ENCODE measurements at regions not wholly inside any gene's neighbourhood (a gene's known extent, or its start where the extent isn't known, plus 50 kb on each side); places are given as distances from the start of the nearest gene placed in this dataset.
A peak's percentile ranks its signal among the peaks of the same experiment; 100 is the strongest.

GRCh38 chr9:106620866-106621265 lies 242.1 kb upstream of the ZNF462 start:
- no peak for DNase-seq (ENCODE audit: low read depth)
- no peak overlapping the region for H3K4me3 ChIP-seq (ENCODE audit: low read length)
- TF ChIP-seq CTCF (IDR thresholded peaks at IDR 0.05; ENCODE audit: insufficient read depth, low read depth, low read length, missing control alignments) = no peak

GRCh38 chr9:106621313-106622163 lies 241.4 kb upstream of the ZNF462 start:
- DNase-seq (ENCODE audit: low read depth) = no peak
- H3K4me3 ChIP-seq (ENCODE audit: low read length) = no peak overlapping the region
- TF ChIP-seq CTCF (IDR thresholded peaks at IDR 0.05; ENCODE audit: insufficient read depth, low read depth, low read length, missing control alignments) = no peak

- no peak for DNase-seq (ENCODE audit: low read depth)
- TF ChIP-seq CTCF (IDR thresholded peaks at IDR 0.05; ENCODE audit: insufficient read depth, low read depth, low read length, missing control alignments) = no peak
- no peak overlapping the region for H3K4me3 ChIP-seq (ENCODE audit: low read length)
These were observed 240.8 kb upstream of the ZNF462 start for GRCh38 chr9:106622164-106622487.

- no peak overlapping the region for H3K4me3 ChIP-seq (ENCODE audit: low read length)
- DNase-seq (ENCODE audit: low read depth) = no peak
- no peak for TF ChIP-seq CTCF (IDR thresholded peaks at IDR 0.05; ENCODE audit: insufficient read depth, low read depth, low read length, missing control alignments)
These were observed 239.4 kb upstream of the ZNF462 start for GRCh38 chr9:106623558-106623957.

- no peak for DNase-seq (ENCODE audit: low read depth)
- TF ChIP-seq CTCF (IDR thresholded peaks at IDR 0.05; ENCODE audit: insufficient read depth, low read depth, low read length, missing control alignments) = no peak
- H3K4me3 ChIP-seq (ENCODE audit: low read length) = no peak overlapping the region
These were observed 237.6 kb upstream of the ZNF462 start for GRCh38 chr9:106625259-106625789.

- no peak for TF ChIP-seq CTCF (IDR thresholded peaks at IDR 0.05; ENCODE audit: insufficient read depth, low read depth, low read length, missing control alignments)
- DNase-seq (ENCODE audit: low read depth) = no peak
- no peak overlapping the region for H3K4me3 ChIP-seq (ENCODE audit: low read length)
These were observed 236.0 kb upstream of the ZNF462 start for GRCh38 chr9:106626936-106627335.

GRCh38 chr9:106632621-106633020 lies 230.3 kb upstream of the ZNF462 start:
- TF ChIP-seq CTCF (IDR thresholded peaks at IDR 0.05; ENCODE audit: insufficient read depth, low read depth, low read length, missing control alignments) = no peak
- DNase-seq (ENCODE audit: low read depth) = peak; percentile 88
- no peak overlapping the region for H3K4me3 ChIP-seq (ENCODE audit: low read length)

All from epithelial cell of esophagus (primary cell).